OCI-LY7 (cell line): ENCODE measurements at regions not wholly inside any gene's neighbourhood (a gene's known extent, or its start where the extent isn't known, plus 50 kb on each side); places are given as distances from the start of the nearest gene placed in this dataset.

Experiments
- CTCF ChIP-seq: fragments of 200-600 bp; sonication (generic); conservative IDR thresholded peaks from 2 replicates; pipeline ENCODE4 v1.5.1; 2014; ENCODE audit warnings: mild to moderate bottlenecking, antibody characterized with exemption, low read length, moderate library complexity, mixed read lengths
- EZH2phosphoT487 ChIP-seq: fragments of 200-600 bp; sonication (generic); IDR thresholded peaks from 2 replicates; pipeline ENCODE4 v1.6.1; 2018; ENCODE audit warnings: low read depth, borderline replicate concordance, mild to moderate bottlenecking, mixed run types, antibody characterized with exemption, low read length, moderate library complexity, mixed read lengths

DNA sequence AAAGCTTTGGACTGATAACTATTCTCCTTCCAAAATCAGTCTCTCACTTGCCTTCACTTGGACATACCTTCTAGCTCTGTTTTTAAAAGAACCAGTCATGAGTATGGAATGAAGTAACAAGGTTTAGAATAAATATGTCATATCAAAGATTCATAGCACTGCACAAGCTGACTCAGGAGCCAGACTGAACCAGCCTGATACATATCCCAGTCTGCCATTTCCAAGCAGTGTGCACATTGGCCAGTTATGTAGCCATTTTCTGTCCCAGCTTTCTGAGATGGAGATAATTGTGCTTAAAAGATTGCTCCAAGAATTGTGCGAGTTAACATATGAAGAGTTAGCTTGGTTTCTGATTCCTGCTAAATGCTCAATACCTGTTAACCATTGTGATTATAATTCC lies 311.3 kb downstream of the C11orf87 start:
- TF ChIP-seq CTCF (no peak), EZH2phosphoT487 (no peak)
